H9 (cell line): ENCODE measurements at regions not wholly inside any gene's neighbourhood (a gene's known extent, or its start where the extent isn't known, plus 50 kb on each side); places are given as distances from the start of the nearest gene placed in this dataset.

ENCODE experiments used
- DNase-seq: peaks from one replicate; pipeline ENCODE4 v3.0.0-alpha.2; 2017
- H2AFZ ChIP-seq: one replicate; pipeline ENCODE4 v1.6.1; 2013; ENCODE audit warnings: mild to moderate bottlenecking, low read length, control low read depth, moderate library complexity
- H2AK5ac ChIP-seq: 2 replicates; pipeline ENCODE4 v1.6.1; 2013; ENCODE audit warnings: low read length, control low read depth, mixed read lengths; ENCODE audit not compliant: insufficient read length
- H2BK120ac ChIP-seq: one replicate; pipeline ENCODE4 v1.6.1; 2013; ENCODE audit warnings: low read depth, mild to moderate bottlenecking, low read length, control low read depth, inconsistent platforms; ENCODE audit not compliant: poor library complexity, severe bottlenecking
- H2BK12ac ChIP-seq: 2 replicates; pipeline ENCODE4 v1.6.1; 2013; ENCODE audit warnings: low read length, control low read depth, mixed read lengths, low read depth; ENCODE audit not compliant: insufficient read length
- H2BK15ac ChIP-seq: 2 replicates; pipeline ENCODE4 v1.6.1; 2013; ENCODE audit warnings: low read depth, low read length, control low read depth
- H2BK20ac ChIP-seq: one replicate; pipeline ENCODE4 v1.6.1; 2013; ENCODE audit warnings: low read depth, mild to moderate bottlenecking, low read length, control low read depth, inconsistent platforms; ENCODE audit not compliant: poor library complexity, severe bottlenecking
- H2BK5ac ChIP-seq: 2 replicates; pipeline ENCODE4 v1.6.1; 2013; ENCODE audit warnings: low read length, control low read depth, mixed read lengths; ENCODE audit not compliant: insufficient read length
- H3K14ac ChIP-seq: 2 replicates; pipeline ENCODE4 v1.6.1; 2013; ENCODE audit warnings: low read length, control low read depth; ENCODE audit not compliant: insufficient read depth
- H3K18ac ChIP-seq: 2 replicates; pipeline ENCODE4 v1.6.1; 2013; ENCODE audit warnings: low read depth, mild to moderate bottlenecking, mixed read lengths, low read length, control low read depth; ENCODE audit not compliant: insufficient read length
- H3K23ac ChIP-seq: 2 replicates; pipeline ENCODE4 v1.6.1; 2013; ENCODE audit warnings: low read length, control low read depth, mixed read lengths, low read depth; ENCODE audit not compliant: insufficient read length
- H3K23me2 ChIP-seq: 2 replicates; pipeline ENCODE4 v1.6.1; 2013; ENCODE audit warnings: low read depth, mild to moderate bottlenecking, mixed read lengths, low read length, control low read depth; ENCODE audit not compliant: insufficient read length, poor library complexity, severe bottlenecking
- H3K27ac ChIP-seq: 2 replicates; pipeline ENCODE4 v1.5.1; 2013; ENCODE audit warnings: low read length, control low read depth, mixed read lengths, low read depth; ENCODE audit not compliant: insufficient read length
- H3K27me3 ChIP-seq: 2 replicates; pipeline ENCODE4 v1.6.1; 2013; ENCODE audit warnings: low read length, control low read depth, inconsistent platforms; ENCODE audit not compliant: insufficient read depth
- H3K4ac ChIP-seq: 2 replicates; pipeline ENCODE4 v1.6.1; 2013; ENCODE audit warnings: low read depth, mild to moderate bottlenecking, control low read depth, inconsistent platforms, low read length, moderate library complexity
- H3K4me1 ChIP-seq: 2 replicates; pipeline ENCODE4 v1.6.1; 2013; ENCODE audit warnings: low read length, control low read depth, inconsistent platforms; ENCODE audit not compliant: insufficient read depth
- H3K4me2 ChIP-seq: 2 replicates; pipeline ENCODE4 v1.6.1; 2013; ENCODE audit warnings: low read length, control low read depth, mixed read lengths; ENCODE audit not compliant: insufficient read length, insufficient read depth
- H3K56ac ChIP-seq: 2 replicates; pipeline ENCODE4 v1.6.1; 2013; ENCODE audit warnings: low read depth, mild to moderate bottlenecking, mixed read lengths, low read length, control low read depth; ENCODE audit not compliant: insufficient read length
- H3K79me1 ChIP-seq: 2 replicates; pipeline ENCODE4 v1.6.1; 2013; ENCODE audit warnings: low read depth, mild to moderate bottlenecking, moderate library complexity, low read length, control low read depth, inconsistent platforms; ENCODE audit not compliant: insufficient read depth, poor library complexity, severe bottlenecking
- H3K79me2 ChIP-seq: 2 replicates; pipeline ENCODE4 v1.6.1; 2013; ENCODE audit warnings: low read length, control low read depth, inconsistent platforms; ENCODE audit not compliant: insufficient read depth
- H3K9ac ChIP-seq: 2 replicates; pipeline ENCODE4 v1.6.1; 2013; ENCODE audit warnings: low read length, control low read depth, mixed read lengths; ENCODE audit not compliant: insufficient read length; ENCODE audit errors: extremely low read depth
- H3K9me3 ChIP-seq: one replicate; pipeline ENCODE4 v1.6.1; 2013; ENCODE audit warnings: low read depth, low read length, inconsistent platforms; ENCODE audit not compliant: control insufficient read depth
- H3T11ph ChIP-seq: one replicate; pipeline ENCODE4 v1.6.1; 2013; ENCODE audit warnings: mild to moderate bottlenecking, low read length, control low read depth, inconsistent platforms
- H4K20me1 ChIP-seq: one replicate; pipeline ENCODE4 v1.6.1; 2013; ENCODE audit not compliant: control insufficient read depth, insufficient read length, insufficient read depth
- H4K5ac ChIP-seq: 2 replicates; pipeline ENCODE4 v1.6.1; 2013; ENCODE audit warnings: low read depth, mild to moderate bottlenecking, mixed read lengths, low read length, control low read depth; ENCODE audit not compliant: insufficient read length
- H4K8ac ChIP-seq: replicated peaks from 2 replicates; pipeline ENCODE4 v1.6.1; 2013; ENCODE audit warnings: low read length, control low read depth, mixed read lengths, low read depth; ENCODE audit not compliant: insufficient read length
- H4K91ac ChIP-seq: 2 replicates; pipeline ENCODE4 v1.6.1; 2013; ENCODE audit warnings: low read depth, mild to moderate bottlenecking, moderate library complexity, mixed read lengths, low read length, control low read depth; ENCODE audit not compliant: insufficient read length
- H3K27ac Mint-ChIP-seq, 3 experiments: 2 replicates in 2 of 3; 3 replicates in 1 of 3; pipeline ENCODE4 v1.8.0; 2020 to 2021; ENCODE audit warnings: mixed read lengths in 3 of 3, mild to moderate bottlenecking in 1 of 3, moderate library complexity in 1 of 3
- H3K27me3 Mint-ChIP-seq: 2 replicates; pipeline ENCODE4 v1.8.0; 2021; ENCODE audit warnings: low read depth, mild to moderate bottlenecking, moderate library complexity, mixed read lengths
- H3K36me3 Mint-ChIP-seq, 3 experiments: 2 replicates in 2 of 3; 3 replicates in 1 of 3; pipeline ENCODE4 v1.8.0; 2020 to 2021; ENCODE audit warnings: low read depth in 3 of 3, mixed read lengths in 3 of 3; ENCODE audit not compliant: insufficient read depth in 1 of 3
- H3K4me1 Mint-ChIP-seq, 2 experiments: 2 replicates each; pipeline ENCODE4 v1.8.0; 2020; ENCODE audit warnings: mixed read lengths in 2 of 2
- H3K4me3 Mint-ChIP-seq, 2 experiments: 2 replicates in 1 of 2; 3 replicates in 1 of 2; pipeline ENCODE4 v1.8.0; 2020 to 2021; ENCODE audit warnings: mild to moderate bottlenecking in 2 of 2, mixed read lengths in 2 of 2, moderate library complexity in 1 of 2
- H3K9me3 Mint-ChIP-seq, 2 experiments: 2 replicates in 1 of 2; 3 replicates in 1 of 2; pipeline ENCODE4 v1.8.0; 2020; ENCODE audit warnings: mild to moderate bottlenecking in 2 of 2, mixed read lengths in 2 of 2, moderate library complexity in 1 of 2
- CTCF ChIP-seq: fragments of 200-600 bp; sonication (generic); conservative IDR thresholded peaks from 3 replicates; pipeline ENCODE4 v1.8.0; 2021; ENCODE audit warnings: antibody characterized with exemption, mild to moderate bottlenecking
- WGBS: extraction: QIAGEN DNeasy Blood & Tissue Kit; methylation state at CpG from one replicate; pipeline ENCODE4 v1.1.7; 2013; ENCODE audit warnings: missing lambda C conversion rate, low lambda C conversion rate, mixed read lengths; ENCODE audit not compliant: insufficient read length; ENCODE audit errors: extremely low coverage; 5-methylcytosine and 5-hydroxymethylcytosine counted together

DNA sequence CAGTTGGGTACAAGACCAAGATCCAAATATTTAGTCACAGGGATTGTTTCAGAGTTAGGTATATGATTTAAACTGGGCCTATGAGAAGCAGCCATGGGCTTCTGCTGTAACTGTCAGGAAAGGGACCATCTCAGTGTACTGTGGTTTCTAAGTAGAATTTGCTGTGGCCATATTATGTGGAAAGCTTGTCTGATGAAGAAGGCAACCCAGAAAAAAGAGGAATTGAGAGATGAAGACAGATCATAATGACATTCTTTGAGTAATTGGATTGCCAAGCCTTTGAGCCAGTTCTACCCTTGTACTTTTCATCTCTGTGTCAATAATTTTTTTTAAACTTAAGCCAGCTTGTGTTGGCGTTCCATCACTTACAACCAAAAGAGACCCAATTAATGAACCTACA, 259.6 kb downstream of the NUP35 start:
- H2BK120ac ChIP-seq: no peak overlapping the region
- H4K5ac ChIP-seq: no peak overlapping the region
- H4K91ac ChIP-seq: no peak overlapping the region
- no peak overlapping the region for H3K9ac ChIP-seq
- H3K27ac ChIP-seq: no peak overlapping the region
- H3K27me3 ChIP-seq: no peaks in the 10 kb centered on the region
- H3K9me3 ChIP-seq: no peaks in the 10 kb centered on the region
- TF ChIP-seq CTCF: no peak
- no peaks in the 10 kb centered on the region for H3K23me2 ChIP-seq
- Mint-ChIP-seq H3K36me3 (peaks cover 3 to 17% (median 15%) of the 10 kb centered on the region in 3 experiments), H3K4me3 (no peak overlapping the region), H3K27me3 (no peaks in the 10 kb centered on the region; the same call in 1 of the 2 replicates), H3K9me3 (peaks cover 17 to 19% of the 10 kb centered on the region in 2 experiments), H3K27ac (no peak overlapping the region), H3K4me1 (no peaks in the 10 kb centered on the region)
- no peak overlapping the region for H3T11ph ChIP-seq
- H3K4ac ChIP-seq: no peak overlapping the region
- no peak overlapping the region for H2AK5ac ChIP-seq
- H2BK5ac ChIP-seq: no peak overlapping the region
- H2AFZ ChIP-seq: no peak overlapping the region
- no peaks in the 10 kb centered on the region for H3K79me1 ChIP-seq
- no peak for DNase-seq
- no peak overlapping the region for H3K4me2 ChIP-seq
- no peaks in the 10 kb centered on the region for H4K20me1 ChIP-seq
- no peak overlapping the region for H2BK12ac ChIP-seq
- H3K79me2 ChIP-seq: no peaks in the 10 kb centered on the region
- H3K14ac ChIP-seq: no peak overlapping the region
- H3K4me1 ChIP-seq: no peaks in the 10 kb centered on the region
- no peak overlapping the region for H3K56ac ChIP-seq
- H3K18ac ChIP-seq: no peak overlapping the region
- H2BK20ac ChIP-seq: no peak overlapping the region
- no peak overlapping the region for H4K8ac ChIP-seq
- no peak overlapping the region for H3K23ac ChIP-seq
- WGBS: no CpG with 5 or more reads among the region's 1 CpG
- no peak overlapping the region for H2BK15ac ChIP-seq
